MV-4-11 (cell line): ENCODE measurements at regions not wholly inside any gene's neighbourhood (a gene's known extent, or its start where the extent isn't known, plus 50 kb on each side); places are given as distances from the start of the nearest gene placed in this dataset.
"Not testable (repeated sequence)": the region's sequence is repeated elsewhere in the genome, so short reads cannot be mapped to it uniquely, and the experiment has no call there.

Experiments
- DNase-seq: peaks from one replicate; lab custom pipeline; 2025; lab: John Stamatoyannopoulos, UW

DNA sequence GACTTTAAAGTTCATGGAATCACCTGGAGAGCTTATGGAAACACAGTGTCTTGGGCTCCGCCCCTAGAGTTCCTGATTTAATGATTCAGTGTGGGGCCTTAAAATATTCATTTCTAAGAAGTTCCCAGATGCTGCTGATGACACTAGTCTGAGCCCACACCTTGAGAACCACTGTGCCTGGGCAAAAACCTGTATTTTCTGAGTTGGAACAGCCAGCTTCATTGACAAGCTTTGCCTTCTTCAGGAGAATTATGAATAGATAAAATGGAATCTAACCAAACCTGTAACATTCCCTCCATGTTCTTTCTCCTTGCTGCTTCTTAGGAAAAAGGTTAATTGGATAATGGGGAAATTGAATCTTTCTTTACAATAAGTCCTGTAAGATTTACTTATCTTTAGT lies 490.7 kb downstream of the DIPK2A start:
- no peak for DNase-seq

DNA sequence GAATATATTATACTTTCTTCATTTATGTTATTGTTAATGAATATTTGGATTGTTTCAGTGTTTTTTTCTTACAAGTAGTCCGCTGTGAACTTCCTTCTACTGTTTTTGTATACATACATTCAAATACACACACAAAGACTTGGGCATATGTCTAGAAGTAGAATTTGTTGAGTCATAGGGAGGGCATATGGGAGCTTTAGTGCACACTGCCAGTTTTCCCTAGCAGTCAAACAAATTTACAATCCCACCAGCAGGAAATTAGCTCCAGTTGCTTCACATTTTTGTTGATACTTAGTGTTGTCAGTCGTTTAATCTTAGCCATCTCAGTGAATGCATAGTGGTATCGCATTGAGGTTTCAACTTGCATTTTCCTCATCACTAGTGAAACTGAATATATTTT lies 492.3 kb downstream of the DIPK2A start:
- no peak for DNase-seq

DNA sequence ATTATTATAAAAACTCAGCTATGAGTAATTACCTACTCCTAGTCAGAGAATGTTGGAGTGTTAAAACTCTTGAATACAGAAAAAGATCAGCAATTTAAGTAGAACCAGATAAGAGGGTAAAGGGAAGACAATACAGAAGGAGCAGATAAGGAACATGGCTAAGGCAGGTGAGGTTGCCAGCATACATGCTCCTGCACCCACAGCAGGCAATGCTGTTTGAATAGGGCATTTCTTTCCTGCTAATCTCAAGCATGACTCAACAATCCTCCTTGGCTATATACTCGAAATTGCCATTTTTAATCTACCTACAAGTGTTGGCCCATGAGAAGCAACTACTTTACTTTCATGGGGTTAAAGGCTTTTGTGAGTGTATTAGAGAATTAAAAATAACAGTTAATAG lies 494.5 kb downstream of the DIPK2A start:
- no peak for DNase-seq

DNA sequence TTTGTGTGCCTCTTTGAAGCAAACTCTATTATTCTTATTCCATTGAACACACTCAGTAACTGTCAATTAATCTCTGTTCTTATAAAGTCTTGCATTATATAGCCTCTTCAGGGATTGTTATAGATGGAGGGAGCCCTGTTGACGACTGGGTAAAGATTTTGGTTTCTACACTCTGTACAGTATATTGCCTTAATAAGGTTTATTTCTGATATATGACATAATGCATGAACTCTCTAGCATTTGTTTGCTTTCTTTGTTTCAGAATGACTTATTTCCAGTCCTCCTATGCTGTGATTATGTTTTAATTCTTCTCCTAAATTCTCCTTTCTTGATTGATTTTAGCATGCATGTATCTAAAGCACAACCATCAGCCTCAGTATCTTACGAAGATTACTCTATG lies 494.9 kb downstream of the DIPK2A start:
- DNase-seq: no peak

DNA sequence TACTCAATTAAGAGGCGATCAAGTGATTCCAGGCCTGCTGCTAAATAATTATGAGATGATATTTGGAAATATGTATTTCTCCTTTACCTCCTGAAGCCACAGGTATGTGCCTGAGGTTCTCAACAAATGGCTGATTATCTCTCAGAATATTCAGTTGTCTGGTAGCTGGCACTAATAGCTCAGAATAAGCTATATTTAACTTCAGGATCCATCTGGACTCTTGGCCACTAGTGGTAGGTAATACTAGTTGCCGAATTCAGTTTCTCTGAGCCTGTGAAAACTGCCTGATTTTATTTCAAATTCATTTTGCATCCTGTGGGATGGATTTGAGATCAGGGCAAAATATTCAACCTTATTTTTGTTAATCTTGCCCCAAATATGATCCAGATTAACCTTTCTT lies 499.0 kb downstream of the DIPK2A start:
- no peak for DNase-seq

DNA sequence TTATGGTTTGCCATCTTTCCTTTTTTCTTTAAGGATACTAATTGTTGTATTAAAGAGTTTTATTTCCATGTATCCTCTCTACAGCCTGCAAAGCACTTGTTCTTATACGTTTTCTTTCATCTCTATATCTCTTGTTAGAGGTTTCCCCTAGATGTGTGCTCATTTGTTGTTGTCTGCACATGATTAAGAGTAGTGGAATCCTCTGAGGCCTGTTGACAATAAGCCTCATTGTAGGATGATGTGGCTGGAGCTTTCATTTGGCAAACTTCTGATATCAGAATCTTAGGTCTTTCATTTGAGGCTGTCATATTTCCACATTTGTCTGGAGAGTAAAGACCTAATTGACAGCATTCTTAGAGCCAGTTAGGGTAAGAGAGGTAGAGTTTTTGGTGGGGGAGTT lies 506.0 kb downstream of the DIPK2A start:
- no peak for DNase-seq

DNA sequence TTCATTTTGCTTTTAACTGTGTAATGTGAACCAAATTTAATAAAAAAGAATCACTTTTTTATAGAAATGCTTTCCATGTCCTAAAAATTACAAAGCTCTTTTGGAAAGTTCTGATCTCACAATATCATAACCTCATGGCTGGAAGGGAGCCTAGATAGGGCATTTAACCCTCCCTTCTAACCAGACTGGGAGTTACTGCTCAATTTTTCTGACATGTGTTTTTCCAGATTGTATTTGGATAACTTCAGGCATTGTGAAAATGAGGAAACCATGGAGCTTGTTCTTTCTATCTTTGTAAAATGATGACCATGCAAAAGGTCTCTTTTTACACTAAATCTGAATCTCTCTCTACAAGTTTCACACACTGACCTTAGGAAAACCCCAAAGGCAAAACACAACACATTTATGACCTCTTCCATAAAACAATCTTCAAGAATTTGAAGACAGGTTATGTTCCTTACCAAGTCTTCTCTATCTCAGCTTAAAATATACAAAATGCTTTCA lies 508.8 kb downstream of the DIPK2A start:
- DNase-seq: no peak

DNA sequence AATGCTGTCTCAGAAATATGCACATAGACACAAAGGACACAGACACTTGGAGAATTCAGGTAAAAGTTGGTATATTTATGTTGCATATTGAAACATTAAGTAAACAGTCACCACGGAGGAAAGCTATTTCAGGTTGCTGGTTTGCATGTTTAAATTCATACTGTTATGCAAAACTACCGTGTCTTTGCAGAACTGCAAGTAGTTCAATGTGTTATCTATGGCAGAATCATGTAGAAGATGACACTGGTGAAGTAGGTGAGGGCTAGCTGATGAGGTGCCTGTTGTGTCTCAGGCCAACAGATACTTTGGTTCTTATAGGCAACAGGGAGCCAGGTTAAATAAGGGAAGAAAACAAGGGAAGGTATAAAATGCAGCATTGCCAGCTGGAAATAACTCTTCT lies 511.3 kb downstream of the DIPK2A start:
- no peak for DNase-seq

DNA sequence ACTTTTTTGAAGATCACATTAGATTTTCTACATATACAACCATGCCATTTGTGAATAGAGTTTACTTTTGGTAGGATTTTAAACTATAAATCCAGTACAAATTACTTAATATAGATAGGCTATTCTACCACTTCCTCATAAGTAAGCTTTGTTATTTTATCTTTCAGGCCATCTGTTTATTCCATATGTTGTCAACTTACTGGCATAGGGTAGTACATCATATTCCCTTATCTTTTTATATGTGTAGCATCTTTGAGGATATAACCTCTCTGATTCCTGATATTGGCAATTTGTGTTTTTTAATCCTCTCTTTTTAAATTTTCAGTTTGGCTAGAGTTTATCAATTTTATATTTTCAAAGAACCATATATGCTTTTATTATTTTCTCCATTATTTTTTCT lies 515.4 kb downstream of the DIPK2A start:
- DNase-seq: no peak

DNA sequence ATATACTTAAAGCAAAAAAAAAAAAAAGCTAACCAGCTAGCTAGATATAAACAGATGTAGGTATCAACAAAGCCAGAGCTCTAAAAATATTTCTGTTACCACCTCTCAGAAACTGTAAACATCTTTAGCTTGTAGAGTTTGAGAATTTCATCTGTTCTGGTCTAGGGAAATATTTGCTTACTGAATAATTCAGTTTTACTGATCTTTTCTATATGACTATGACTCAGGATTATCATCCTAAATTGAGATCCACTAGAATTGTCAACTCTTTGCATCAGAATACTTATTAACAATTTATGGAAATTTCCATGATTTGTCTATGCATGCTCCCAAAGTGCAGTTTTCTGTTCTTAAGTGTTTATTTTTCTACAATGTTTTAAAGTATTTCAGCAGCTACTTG lies 517.3 kb downstream of the DIPK2A start:
- DNase-seq: no peak

DNA sequence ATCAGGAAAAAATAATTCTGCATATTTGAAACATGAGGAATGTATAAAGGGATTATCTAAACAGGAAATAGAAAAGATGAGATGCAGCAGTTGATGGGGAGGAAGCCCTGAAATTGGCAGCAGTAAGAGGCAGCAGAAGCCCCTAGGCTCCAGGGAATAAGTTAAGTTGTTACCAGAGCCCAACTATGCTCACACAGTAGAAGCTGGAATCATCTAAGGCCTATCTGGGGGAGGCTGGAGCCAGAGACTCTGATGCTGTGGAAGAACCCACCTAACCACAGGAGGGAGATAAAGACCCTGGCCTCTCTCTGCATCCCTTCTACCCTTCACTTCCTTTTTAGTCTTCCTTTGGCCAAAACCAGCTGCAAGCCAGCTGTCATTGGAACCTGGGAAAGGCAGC lies 519.7 kb downstream of the DIPK2A start:
- DNase-seq: no peak

DNA sequence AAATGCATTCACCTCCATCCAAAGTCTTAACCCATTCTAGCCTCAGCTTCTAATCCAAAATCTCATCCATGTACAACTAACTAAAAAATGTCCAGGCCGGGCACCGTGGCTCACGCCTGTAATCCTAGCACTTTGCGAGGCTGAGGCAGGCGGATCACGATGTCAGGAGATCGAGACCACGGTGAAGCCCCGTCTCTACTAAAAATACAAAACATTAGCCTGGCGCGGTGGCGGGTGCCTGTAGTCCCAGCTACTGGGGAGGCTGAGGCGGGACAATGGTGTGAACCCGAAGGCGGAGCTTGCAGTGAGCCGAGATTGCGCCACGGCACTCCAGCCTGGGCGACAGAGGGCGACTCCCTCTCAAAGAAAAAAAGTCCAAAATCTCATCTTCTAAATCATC lies 523.0 kb downstream of the DIPK2A start:
- not testable (repeated sequence) for DNase-seq

DNA sequence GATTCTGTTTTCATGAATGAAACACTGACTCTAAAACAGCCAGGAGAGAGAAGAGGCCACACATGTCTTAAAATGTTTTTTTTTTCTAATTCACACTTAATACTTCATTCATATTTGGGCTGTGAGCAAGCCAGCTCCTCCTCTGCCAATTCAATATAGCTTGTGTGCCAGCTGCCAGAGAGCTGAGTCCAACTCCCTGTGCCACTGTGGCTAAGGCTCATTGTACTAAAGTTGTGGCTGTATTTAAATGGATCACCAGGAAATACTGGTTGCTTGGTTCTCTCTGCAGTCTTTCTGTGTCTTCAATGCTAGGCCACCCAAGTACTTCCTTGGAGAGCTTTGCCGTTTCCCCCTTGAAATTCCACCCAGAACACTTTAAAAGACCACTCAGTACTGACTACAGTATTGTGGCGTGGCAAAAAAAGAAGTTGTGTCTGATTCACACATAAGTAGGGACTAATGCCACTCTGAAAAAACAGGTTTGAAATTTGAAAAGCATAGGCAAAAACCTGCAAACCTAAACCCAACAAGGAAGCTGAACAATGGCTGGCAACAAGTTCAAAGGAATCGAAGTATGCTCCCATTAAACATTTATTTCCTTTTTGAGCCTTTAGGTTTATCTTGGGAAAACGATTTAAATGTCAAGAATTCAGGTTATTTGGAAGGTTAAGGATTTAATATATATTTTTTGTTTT lies 524.7 kb downstream of the DIPK2A start:
- DNase-seq: no peak

DNA sequence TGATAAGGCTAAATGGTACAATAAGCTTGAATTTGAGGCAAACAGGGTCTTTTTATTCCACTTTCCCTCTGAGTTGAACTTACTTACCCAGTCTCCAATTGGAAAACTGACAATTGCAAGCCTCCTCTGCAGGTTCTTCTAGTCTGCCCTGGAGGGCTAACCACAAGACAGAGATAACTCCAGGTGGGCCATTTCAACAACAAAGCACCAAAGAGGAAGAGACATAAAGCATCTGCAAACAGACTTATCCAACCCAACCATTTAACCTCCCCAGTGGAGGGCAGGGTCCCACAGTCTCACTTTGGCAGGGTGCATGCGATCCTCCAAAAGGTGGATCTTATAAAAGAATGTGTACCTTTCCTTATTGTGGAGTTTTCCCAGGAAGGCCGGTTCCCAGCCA lies 525.8 kb downstream of the DIPK2A start:
- DNase-seq: no peak

DNA sequence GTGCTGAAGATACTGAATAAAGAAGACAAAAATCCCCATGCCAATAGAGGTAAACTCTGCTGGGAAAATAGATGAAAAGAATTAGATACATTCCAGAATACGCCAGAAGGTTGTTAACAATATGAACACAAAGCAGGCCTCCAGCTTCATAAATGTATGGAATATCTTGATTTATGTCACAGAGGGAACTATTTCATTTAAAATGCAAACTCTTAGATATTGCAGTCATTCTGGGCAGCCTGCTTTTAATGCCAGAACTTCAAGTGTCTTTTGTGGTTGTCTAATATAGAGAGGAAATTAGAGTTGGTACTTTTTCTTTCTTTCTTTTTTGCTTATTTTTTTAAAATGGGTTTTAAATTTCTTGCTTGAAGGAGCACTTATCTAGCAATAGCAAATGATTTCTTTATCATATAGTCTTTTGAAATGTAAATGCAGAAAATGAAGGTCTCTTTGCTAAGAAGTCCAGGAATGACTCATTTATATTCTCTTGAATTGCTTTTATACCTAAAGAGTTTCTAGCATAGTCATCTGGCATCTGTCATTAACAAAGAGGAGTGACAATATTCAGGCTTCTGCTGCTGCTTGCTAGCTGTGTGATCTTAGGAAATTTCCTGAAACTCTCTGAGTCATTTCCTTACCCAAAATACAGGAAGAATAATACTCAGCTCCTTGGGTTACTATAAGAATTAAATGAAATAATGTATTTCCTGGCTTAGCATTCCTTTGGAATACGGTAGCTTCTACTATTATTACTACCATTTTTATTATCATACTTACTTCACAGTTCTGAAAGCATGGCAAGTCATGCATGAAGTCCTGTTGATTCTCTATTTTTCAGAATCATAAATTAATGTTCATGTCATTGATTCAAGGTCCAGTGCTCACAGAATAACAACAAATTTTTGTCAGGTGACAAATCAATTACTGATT lies 527.6 kb downstream of the DIPK2A start:
- DNase-seq: peak; percentile 3

DNA sequence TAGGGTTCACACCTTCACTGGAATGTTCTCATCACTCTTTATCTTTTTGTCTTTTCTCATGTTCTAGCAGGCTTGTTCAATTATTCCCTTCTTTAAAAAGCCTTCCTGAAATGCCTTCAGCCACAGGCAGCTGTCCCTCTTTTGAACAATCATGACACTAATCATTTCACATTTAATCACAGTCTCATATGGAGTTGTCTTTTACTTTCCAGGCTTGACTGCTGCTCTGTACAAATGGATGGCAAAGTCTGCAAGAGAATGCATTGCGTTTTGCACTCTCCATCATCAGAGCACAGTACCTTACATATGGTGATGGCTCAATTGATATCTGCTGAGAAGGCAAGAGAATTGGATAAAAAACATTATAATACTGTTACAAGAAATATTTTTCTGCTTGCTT lies 529.8 kb downstream of the DIPK2A start:
- DNase-seq: no peak

DNA sequence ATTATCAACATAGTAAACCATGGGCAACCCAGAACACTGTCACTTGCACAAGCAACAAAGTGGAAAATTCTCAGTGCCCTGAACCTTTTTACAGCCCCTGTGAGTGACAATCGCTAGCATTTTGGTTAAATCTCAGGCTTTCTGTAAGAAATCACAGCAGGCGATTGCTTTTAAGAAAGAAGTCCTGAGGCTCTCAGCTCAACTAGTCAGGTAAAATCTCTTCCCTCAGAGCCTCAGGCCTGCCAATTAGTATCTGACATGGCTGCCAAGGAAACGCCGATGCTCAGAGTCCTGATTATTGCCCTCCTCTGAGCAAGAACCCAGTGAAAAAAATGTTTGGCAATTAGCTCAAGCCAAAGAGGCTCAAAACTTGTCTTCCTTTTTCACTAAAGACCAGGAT lies 530.8 kb downstream of the DIPK2A start:
- DNase-seq: no peak

DNA sequence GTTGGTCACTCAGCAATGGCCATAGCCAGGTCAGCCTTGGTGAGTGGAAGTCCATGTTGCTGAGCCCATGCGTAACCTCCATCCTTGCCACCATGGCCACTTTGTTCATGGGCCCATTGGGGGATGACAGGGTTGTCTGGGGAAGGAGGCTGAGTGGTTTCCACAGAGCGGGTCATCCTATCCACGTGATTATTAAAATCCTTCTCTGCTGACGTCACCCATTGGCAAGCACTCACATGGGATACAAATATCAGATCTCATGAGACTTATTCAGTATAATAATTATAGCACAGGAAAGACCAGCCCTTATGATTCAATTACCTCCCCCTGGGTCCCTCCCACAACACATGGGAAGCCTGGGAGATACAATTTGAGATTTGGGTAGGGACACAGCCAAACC lies 534.8 kb downstream of the DIPK2A start:
- not testable (repeated sequence) for DNase-seq

DNA sequence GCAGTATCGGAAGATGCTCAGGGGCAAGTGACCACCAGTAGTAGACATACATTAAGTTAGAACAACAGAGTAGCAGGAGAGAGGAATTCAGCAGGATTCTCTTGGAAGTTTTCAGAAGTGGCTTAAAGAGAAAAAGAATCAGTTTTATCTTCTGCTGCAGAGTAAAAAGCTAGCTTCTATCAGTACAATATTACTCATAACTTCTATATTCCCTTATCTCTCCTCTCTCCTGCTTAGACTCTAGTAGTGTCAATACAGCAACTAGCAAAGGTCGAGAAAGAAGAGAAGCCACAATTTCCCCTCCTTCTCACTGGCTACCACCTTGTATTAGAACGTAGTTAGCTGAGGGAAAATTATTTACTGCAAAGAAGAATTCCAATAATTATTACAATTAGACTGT lies 539.7 kb downstream of the DIPK2A start:
- no peak for DNase-seq

DNA sequence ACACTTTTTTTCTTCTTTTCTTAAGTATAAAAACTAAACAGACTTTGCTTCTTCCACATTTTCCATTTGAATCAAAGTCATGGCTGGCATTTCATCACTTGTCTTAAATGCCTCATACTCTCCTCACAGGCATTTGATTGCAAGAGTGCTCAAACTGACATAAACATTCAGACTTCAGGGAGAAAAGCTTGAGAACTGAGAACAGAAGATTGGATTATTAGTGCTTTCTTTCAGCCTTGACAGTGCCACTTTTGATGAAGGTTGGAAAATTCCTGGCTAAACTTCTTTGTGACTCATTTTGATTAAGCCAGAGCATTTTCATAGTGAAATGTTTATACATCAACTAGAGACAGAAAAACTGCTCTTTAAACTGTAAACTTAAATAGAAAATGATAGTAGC lies 544.4 kb downstream of the DIPK2A start:
- DNase-seq: no peak

DNA sequence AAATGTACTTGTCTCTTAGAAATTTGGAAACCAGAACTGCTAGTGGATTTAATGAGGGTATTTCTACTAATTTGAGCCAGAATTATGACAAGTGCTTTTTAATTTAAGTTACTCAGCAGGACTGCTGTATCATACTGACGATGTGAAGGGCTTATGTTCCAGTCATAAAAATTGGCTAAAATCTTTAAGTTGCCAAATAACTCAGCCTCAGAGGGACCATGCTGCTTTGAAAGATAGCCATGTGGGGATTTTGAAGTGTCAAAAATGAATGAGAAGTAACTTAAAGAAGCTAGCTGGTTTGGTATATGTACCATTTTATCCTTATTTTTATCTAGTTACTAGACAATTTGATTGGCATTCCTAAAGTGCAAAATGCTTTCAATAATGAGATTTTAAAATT lies 545.0 kb downstream of the DIPK2A start:
- no peak for DNase-seq

DNA sequence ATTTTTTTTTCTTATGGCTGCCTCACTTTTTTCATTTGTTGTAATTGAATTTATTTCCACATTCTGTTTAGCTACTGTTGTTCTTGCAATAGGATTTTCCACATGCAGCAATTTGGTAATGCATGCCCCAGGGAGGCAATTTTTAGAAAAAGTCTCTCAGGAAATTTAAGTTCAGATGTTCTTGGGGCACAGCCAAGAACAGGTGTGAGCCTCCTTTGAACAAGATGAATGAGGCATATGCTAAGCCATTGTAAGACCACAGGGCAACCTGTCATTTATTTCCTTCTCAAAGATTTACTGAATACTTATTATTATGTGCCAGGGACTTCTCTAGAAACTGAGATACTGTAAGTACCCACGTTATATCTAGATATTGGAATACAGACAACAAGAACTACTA lies 549.5 kb downstream of the DIPK2A start:
- DNase-seq: no peak

DNA sequence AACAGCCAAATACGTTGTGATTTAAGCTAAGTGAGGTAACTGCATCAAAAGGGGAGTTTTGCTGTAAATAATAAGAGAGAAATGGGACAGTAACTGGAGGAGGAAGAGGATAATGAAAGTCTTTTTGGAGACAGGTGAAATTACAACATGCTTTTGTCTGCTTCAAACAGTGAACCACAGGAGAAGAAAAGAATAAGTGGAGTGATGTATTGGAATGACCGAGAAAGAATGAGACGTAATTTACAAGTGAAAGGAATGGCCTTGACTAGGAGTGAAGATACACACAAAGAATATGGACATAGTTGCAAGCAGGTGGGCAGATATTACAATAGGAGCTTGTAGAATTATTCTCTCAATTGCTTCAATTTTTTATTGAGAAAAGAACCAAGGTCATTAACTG lies 550.8 kb downstream of the DIPK2A start:
- no peak for DNase-seq
